Germinal center (tissue), 1 donor: ENCODE measurements at regions not wholly inside any gene's neighbourhood (a gene's known extent, or its start where the extent isn't known, plus 50 kb on each side); places are given as distances from the start of the nearest gene placed in this dataset.

Source experiments
- DNase-seq: peaks from one replicate; pipeline ENCODE4 v3.0.0; 2012; ENCODE audit warnings: mixed read lengths, low spot score

DNA sequence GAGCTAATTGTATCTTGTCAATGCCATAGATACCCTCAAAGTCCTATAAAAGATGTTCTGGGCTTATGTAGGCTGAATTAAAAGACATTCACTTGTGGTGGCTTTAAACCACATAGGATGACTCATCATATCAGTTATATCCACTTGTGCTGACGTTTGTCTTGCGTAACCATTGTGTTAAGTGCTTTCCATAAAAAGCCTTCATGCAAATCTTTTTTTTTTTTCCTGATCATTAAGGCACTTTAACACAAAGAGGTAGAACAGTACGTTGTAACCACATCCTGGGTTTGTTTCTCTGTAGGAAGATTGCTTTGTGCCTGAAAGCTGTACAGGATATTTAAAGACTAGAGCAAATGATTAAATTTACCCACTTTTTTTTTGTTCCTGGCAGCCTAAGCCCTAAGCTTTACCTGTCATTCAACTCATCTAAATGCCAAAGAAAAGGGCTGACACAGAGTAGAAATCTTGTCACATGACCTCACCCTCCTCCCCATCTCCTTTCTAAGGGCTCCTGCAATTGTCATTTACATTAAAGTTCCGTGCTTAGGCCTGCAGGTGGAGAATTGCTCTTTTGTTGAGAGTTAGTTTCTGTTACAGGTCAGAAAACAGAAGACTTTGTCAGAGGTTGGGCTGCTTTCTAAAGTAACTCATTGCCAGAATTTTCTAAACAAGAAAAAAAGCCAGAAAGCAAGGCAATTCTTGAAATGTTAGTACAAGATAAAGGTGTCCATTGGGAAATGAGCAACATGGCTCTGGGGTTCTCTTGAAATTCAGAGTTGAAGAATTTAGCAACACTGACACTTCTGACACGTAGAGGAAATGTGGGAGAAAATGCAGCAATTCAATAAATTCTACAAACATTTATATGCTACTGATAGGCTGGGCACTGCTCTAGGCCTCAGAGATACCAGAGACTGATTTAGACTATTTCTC is 555.6 kb downstream of the PPARGC1A start:
- no peak for DNase-seq

DNA sequence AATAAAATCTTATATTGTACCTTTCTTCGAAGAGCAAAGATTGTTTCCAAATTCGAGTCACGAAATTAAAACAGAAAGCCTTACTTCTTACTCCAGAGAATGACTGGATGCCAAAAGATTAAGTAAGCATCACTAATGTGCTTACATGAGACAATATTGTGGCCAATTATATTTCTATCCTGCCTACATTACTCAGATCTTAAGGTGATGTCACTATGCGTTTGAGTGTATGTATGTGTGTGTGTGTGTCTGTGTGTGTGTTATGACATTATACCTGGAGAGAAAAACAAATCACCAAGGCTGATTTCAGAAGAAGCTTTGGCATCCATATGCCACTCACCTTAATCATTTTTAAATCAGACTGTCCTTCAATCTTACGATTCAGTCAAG is 556.3 kb downstream of the PPARGC1A start:
- DNase-seq, result no peak

DNA sequence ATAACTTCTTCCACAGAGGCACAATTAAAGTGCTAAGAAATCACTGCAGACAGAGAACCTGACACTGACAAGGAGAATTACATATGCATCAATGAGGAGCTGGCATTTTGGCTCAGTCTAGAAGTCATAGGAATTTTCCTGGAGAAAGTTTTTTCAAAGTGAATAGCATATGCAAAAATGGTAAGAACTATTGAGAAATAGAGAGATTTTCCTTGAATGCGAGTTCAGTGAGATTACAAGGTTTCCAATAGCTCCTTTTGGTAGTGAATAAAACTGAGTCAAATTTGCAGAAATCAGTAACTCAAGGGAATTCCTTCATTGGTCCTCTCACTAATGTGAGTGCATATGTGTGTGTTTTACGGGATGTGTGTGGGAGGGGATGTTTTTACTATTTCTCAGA is 557.5 kb downstream of the PPARGC1A start:
- DNase-seq, result no peak

DNA sequence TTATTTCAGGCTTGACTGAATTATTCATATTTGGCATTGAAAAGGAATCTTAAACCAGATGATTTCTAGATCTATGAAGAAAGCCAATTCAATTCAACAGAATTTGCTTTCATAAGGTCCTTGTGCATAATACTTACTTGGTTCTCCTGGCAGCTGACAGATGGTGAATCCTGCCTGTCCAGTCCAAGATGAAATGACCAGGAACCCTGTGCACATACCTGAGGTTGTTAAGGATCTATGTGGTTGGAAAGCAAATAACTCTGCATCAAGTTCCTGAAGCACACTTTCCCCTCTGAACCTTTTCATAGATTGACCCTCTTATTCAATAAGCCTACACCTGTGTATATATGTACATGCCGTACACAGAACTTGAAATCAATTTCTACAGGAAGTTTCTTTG is 562.7 kb downstream of the PPARGC1A start:
- no peak for DNase-seq

DNA sequence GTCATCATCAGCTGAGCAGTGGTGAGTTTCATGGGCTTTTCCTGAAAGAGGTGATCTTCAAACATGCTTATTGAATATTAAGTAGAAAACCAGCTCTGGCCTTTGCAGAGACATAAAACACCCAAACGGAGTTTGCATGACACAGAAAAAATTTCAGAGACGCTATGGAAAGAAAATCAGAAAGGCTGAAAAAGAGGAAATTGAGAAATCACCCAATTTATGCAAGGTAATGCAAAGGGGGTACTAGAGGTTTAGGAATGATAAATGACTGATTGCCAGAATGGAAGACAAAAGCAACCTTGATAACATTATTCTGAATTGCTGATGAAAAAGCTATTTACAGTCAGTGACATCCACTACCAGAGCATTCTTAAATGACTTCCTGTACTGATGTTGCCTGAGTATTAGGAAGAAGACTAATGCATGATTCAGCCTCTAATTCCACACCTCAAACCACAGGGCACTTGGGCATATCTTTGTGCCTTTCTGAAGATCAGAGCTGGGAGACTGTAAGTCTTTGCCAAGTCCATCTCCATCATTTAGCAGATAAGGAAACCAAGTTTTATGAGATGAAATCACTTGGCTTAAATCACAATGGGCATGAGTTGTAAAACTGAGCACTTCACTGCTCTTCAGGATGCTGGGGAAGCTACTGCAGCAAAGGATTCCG is 565.7 kb downstream of the PPARGC1A start:
- no peak for DNase-seq

DNA sequence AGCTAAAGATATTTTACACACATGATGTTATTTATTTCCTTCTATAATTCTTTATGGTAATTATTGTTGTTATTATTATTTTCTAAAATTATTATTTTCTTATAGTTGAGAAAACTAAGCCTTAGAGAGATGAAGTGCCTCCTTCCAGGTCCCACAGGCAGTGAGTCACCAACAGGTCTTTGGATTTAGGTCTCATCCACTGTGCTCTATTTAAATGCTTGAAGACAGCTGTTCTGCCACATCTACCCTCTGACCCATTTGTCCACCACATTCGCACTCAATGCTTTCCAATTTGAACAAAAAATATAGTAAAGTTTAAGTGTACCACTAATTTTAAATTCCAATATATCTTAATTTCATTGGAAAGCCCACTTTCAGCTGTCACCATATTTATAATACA is 566.4 kb downstream of the PPARGC1A start:
- DNase-seq, result no peak

DNA sequence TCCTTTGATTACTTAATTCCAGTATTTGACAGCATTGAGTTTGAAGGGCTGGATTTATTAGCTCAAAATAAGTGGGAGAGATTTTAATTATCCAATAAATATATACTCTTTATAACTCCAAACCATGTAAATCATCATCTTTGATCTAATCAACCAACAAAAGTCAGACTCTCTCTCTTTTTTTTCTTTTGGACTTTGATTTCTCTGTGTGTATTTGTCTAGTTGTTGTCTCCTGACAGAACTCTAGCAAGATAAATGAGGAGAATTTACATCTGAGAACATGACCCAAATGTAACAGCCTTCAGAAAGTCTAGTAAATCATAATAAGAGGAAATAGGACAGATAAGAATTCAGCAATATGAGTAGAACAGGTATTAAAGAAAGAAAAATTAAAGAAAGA is 567.1 kb downstream of the PPARGC1A start:
- DNase-seq, result no peak

DNA sequence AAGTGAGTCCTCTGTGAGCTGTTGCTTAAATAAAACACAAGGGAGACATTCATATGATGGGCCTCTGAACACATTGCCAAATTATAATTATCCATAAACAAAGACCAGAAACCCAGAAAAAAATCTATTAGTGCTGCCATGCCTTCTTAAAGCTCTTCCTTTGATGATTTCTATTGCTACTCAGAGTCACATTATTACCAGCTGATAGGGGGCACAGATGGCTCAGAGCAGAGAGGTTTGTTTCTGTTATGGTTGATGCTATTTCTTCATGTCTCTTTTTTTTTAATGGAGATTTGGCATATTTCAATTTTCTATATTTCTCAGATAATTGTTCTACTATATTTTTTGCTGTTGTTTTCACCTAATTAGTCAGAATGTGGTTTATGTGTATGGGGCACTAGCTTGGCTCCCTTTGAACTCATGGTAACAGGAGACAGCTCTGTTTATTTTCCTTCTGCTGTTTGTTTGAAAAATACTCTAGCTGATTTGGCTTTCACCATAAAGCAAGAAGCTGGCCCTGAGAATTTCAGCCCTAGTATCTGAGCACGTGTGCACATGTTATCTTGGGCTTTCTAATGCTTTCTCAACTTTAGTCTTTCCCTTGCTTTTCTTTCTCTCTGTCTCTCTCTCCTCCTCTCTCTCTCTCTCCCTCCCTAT is 568.8 kb downstream of the PPARGC1A start:
- DNase-seq, result no peak

DNA sequence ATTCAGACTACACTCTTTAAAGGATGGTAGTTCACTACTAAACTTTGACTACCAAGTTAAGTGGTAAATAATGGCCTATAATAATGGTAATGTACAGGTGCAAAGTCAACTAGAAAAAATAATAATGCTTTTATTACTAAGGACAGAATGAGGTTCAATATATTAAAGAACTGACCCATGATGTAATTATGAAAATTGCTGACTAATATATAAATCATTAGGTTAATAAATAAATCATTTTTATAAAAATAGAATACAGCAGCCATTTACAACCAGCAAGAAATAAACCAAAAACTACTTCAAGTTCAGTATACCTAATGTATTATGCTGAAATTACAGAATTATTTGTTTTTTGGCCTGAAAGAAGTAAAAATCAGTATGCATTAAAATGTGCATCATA is 577.2 kb downstream of the PPARGC1A start:
- no peak for DNase-seq

DNA sequence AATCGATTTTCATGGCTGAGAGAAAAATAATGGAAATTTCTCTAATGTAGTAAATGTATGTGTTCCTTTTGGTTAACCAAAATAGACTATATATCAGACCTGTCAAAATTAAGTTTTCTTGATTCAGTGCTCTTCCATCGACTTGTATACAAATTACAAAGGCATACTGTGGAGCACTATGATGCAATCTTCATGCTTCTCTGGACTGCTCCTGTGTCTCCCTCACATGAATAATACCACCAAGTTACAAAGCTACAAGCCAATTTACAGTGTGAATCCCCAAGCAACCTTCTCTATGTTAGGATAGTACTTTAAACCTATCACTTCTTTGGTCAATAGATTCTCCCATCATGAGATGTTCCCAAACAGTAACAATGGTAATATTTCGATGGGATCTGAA is 577.9 kb downstream of the PPARGC1A start:
- no peak for DNase-seq

DNA sequence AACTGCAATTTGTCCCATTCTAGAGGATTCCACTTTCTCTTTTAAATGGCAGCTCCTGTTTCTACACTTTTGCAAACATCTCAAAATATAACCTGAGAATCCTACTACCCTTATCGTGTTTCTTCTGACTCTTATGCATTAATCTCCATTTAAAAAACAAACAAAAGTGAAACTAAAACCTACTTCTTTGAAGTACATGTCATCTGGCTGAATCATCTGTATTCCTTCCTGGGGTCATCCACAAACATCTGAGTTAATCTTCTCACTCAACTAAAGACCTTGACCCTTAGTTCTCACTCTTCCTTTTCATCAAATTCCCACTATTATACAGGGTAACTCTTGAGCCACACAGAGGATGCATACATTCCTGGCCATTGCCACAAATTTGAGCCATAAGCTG is 584.8 kb downstream of the PPARGC1A start:
- DNase-seq, result no peak

DNA sequence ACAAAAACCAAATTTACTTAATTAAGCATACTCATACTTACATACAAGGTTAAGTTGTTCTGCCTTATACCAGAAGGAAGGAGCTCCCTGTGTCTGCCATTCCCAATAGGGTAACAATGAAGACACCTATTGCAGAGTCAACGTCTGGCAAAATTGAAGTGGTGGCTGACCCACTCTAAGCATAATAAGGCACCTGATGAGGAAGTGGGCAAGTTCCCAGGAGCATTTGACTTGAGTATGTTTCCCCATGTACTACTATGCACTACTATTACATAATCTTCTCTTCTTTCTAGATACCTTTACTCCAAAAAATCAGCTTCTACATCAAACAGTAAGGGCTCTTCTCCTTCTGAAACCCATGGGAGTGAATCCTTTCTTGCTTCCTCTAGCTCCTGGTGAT is 591.5 kb downstream of the PPARGC1A start:
- DNase-seq, result no peak

DNA sequence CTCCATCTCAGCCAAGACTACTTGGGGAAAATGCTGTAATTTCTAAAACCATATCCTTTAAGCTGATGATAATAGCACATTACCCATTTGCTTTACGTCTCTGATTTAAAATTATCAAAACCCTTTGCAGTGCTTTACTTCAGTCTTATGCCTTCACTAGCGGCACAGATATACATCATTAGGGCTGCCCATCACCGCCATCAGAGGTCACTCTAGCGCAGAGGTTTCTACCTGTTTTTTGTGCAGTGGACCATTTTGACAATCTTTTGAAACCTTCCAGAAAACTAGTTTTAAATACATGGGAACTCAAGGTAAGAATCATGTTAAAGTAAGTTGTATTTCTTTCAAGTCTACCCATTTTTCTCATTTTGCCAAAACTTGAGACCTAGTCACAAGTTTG is 592.5 kb downstream of the PPARGC1A start:
- no peak for DNase-seq

DNA sequence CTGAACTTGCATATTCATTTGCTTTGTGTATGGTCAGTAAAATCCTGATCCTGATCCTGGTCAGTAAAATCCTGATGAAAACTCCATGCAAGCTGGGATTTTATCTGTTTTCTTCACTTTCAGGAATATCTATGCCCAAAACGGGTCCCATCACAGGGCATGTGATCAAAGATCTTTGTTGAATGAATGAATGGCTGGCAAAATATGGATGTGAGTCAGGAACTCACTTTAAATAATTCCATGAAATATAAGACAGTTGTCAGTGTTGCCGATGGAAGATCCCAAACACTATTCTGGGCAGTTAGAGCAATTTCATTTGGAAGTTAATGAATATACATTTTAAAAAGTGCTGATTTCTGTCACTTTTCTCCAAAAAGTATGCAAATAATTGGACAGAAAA is 598.4 kb downstream of the GBA3 start:
- DNase-seq, result no peak

DNA sequence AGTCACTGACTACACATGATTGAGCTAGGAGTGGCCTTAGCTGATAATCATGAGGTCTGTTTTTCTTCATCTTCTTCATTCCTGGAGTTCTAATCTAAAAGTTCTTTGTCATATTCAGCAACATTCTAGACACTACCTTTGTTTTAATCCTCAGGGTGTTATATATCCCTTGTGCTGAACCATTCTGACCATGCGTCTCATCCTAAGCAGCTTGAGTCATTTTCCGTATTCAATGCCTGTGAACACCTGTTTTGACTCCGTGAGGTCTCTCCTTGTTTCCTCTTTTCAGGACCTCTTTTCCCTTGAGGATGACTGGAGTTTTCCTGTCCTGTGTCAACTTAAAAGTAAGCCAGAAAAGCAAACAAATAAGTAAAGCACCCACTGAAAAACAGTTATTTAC is 597.9 kb downstream of the GBA3 start:
- no peak for DNase-seq

DNA sequence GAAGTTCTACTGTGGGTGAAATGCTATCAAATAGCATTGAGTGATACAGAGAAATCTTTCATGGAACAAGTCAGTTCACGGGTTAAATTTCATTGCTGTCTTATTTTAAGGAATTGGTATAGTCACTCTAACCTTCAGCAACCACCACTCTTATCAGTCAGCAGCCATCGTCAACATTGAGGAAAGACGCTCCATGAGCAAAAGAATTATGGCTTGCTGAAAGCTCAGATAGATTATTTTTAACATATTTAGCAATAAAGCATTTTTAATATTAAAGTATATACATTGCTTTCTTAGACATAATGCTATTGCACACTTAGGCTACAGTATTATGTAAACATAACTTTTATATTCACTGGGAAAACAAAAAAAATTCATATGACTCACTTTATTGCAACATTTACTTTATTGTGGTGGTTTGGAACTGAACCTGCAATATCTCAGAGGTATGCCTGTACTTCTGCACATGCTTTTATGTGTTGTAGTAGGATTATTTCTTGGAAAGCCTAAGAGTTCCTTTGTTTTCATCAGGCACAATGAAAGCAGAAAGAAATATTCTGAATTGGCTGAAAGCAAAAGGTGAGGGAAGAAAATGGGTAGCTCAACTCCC is 586.7 kb downstream of the GBA3 start:
- DNase-seq, result no peak

DNA sequence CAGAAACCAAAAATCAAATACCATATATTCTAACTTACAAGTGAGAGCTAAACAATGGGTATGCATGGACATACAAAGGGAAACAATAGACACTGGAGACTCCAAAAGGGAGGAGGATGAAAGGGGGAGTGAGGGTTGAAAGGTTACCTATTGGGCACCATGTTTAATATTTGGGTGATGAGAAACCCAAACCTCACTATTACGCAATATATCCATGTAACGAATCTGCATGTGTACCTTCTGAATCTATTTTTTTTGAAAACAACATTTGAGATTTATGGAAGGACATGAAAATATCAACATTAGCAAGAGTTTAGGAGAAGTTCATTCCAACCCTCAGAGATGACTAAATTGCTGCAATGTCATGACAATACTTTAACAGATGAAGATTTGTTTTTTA is 586.1 kb downstream of the GBA3 start:
- no peak for DNase-seq

DNA sequence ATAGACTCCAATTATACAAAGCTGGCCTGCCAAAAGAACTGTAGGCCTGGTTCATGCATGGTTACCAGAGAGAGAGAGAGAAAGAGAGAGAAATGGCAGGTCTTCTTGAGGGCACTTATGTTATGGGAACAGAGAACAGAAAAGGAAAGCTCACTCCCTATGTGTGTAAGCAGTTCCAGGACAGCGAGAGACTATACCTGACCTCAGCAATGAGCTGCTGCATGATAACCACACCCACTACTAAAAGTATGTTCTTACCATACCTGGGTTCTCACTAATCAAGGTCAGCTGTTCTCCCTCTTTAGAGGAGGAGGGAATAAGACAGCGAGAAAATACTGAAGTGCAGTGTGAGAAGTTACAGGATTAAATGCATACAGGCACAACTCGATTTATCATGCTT is 583.3 kb downstream of the GBA3 start:
- no peak for DNase-seq

DNA sequence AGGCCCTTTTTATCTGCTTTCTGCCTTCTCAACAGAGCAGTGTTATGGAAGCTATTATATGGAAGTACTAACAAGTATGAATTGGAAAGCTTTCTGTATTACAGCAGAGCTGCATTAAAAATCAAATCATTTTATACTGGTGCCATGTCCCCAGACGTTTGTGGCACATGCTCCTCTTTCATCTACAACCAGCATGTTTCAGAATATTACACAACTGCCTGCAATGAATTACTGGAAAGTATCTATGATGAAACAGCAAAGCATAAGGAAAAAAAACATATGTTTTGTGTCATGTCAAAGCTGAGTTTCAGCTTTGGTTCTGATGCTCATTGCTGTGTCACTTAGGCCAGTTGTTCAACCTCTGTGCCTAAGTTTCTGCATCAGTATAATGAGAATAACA is 576.8 kb downstream of the GBA3 start:
- DNase-seq, result no peak

DNA sequence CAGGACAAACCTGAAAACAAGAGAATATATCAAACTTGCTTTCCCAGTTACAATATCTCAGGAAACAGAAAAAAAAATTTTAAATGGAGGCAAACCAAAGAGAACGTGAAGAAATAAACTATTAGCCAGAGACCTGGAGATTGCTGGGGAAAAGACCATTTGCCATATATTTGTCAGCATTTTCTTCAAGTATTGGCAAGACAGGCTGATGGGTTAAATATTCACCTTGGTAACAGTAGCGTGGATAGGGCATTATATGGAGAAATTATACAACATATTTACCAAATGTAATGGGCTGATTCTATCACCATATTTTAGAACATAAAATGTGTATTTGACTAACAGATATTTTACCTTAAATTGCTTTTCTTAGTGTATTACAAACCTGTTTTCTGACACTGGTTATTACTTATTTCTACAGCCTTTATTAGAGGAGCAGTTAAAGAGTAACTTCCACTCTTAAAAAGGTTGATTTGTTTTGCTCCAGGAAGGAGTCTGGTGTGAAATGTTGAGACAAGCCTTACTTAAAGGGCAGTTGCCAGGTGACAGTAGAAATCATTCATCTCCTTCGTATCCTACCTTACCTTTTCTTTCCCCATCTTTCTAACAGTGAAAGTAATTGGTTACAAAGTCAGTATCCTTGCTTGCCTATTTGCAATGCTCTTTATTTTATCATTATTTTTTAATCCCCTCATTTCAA is 575.5 kb downstream of the GBA3 start:
- no peak for DNase-seq

DNA sequence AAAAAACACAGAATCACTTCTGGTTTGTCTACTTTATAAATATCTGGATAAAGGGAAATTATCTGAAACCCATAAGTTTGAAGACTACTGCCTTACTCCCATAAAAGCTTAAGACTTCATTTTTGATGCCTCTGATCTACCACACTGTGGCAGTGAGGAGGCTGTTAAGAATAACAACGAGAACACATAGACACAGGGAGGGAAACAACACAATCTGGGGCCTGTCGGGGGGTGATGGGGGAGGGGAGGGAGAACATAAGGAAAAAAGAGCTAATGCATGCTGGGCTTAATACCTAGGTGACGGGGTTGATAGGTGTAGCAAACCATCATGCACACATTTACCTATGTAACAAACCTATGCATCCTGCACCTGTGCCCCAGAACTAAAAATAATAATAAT is 573.7 kb downstream of the GBA3 start:
- no peak for DNase-seq

DNA sequence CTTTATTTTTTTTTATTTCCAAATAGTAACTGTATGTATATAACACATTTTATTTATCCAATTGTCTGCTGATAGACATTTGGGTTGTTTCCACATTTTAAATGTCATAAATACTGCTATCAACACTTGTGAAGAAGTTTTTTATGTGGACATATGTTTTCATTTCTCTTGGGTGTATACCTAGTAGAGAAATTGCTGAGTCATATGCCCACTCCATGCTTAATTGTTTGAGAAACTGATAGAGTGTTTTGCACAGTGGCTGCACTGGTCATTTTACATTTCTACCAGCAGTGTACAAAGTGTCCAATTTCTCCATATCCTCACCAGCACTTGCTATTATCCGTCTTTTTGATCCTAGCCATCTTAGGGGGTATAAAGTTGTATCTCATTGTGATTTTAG is 567.8 kb downstream of the GBA3 start:
- no peak for DNase-seq
